ENCODE measurements at regions not wholly inside any gene's neighbourhood (a gene's known extent, or its start where the extent isn't known, plus 50 kb on each side); places are given as distances from the start of the nearest gene placed in this dataset.
A peak's percentile ranks its signal among the peaks of the same experiment; 100 is the strongest.

GRCh38 chr15:35680951-35681350, 135.0 kb upstream of the DPH6 start:
- TF ChIP-seq CTCF (IDR thresholded peaks at IDR 0.05) = no peak
- no peaks in the 10 kb centered on the region for H3K9me3 ChIP-seq
- H3K36me3 ChIP-seq = no peaks in the 10 kb centered on the region
- no peak for DNase-seq (ENCODE audit: low spot score)
- no peak overlapping the region for H3K4me3 ChIP-seq
- no peaks in the 10 kb centered on the region for H3K27me3 ChIP-seq
- peaks cover 0 to 5% of the 10 kb centered on the region in 2 donors for H3K4me1 ChIP-seq
- peak overlapping the region in 1 of 2 donors; percentile 3 for H3K27ac ChIP-seq

GRCh38 chr15:35686347-35686746, 140.4 kb upstream of the DPH6 start:
- DNase-seq (ENCODE audit: low spot score) = no peak
- H3K4me1 ChIP-seq = peaks cover 0 to 20% of the 10 kb centered on the region in 2 donors
- no peak overlapping the region for H3K4me3 ChIP-seq
- no peaks in the 10 kb centered on the region for H3K36me3 ChIP-seq
- TF ChIP-seq CTCF (IDR thresholded peaks at IDR 0.05) = no peak
- H3K9me3 ChIP-seq = no peaks in the 10 kb centered on the region
- no peak overlapping the region for H3K27ac ChIP-seq
- H3K27me3 ChIP-seq = no peaks in the 10 kb centered on the region

GRCh38 chr15:35689266-35689665, 143.3 kb upstream of the DPH6 start:
- no peak for TF ChIP-seq CTCF (IDR thresholded peaks at IDR 0.05)
- Histone ChIP-seq H3K4me1 (peaks cover 0 to 49% of the 10 kb centered on the region in 2 donors), H3K36me3 (no peaks in the 10 kb centered on the region), H3K27ac (peak overlapping the region in 1 of 2 donors; percentile 87), H3K4me3 (no peak overlapping the region), H3K27me3 (no peaks in the 10 kb centered on the region), H3K9me3 (no peaks in the 10 kb centered on the region)
- DNase-seq (ENCODE audit: low spot score) = no peak

- H3K27me3 ChIP-seq = no peaks in the 10 kb centered on the region
- H3K9me3 ChIP-seq = no peaks in the 10 kb centered on the region
- no peak for TF ChIP-seq CTCF (IDR thresholded peaks at IDR 0.05)
- H3K27ac ChIP-seq = peak overlapping the region; percentile 84 to 87
- H3K36me3 ChIP-seq = no peaks in the 10 kb centered on the region
- H3K4me1 ChIP-seq = peaks cover 0 to 50% of the 10 kb centered on the region in 2 donors
- no peak for DNase-seq (ENCODE audit: low spot score)
- H3K4me3 ChIP-seq = no peak overlapping the region
These were observed 144.1 kb upstream of the DPH6 start for GRCh38 chr15:35690089-35690488.

GRCh38 chr15:35690698-35691116, 144.7 kb upstream of the DPH6 start:
- no peaks in the 10 kb centered on the region for H3K9me3 ChIP-seq
- peaks cover 0 to 48% of the 10 kb centered on the region in 2 donors for H3K4me1 ChIP-seq
- H3K27me3 ChIP-seq = no peaks in the 10 kb centered on the region
- no peak for TF ChIP-seq CTCF (IDR thresholded peaks at IDR 0.05)
- peak overlapping the region; percentile 84 to 87 for H3K27ac ChIP-seq
- DNase-seq (ENCODE audit: low spot score) = no peak
- no peak overlapping the region for H3K4me3 ChIP-seq
- H3K36me3 ChIP-seq = no peaks in the 10 kb centered on the region

GRCh38 chr15:35691173-35691761, 145.3 kb upstream of the DPH6 start:
- H3K4me3 ChIP-seq = no peak overlapping the region
- H3K27me3 ChIP-seq = no peaks in the 10 kb centered on the region
- H3K9me3 ChIP-seq = no peaks in the 10 kb centered on the region
- H3K36me3 ChIP-seq = no peaks in the 10 kb centered on the region
- H3K4me1 ChIP-seq = peaks cover 0 to 45% of the 10 kb centered on the region in 2 donors
- H3K27ac ChIP-seq = peak overlapping the region; percentile 84 to 87
- DNase-seq (ENCODE audit: low spot score) = no peak
- TF ChIP-seq CTCF (IDR thresholded peaks at IDR 0.05) = no peak

Measured in right atrium auricular region (tissue), 2 donors.